ENCODE measurements at regions not wholly inside any gene's neighbourhood (a gene's known extent, or its start where the extent isn't known, plus 50 kb on each side); places are given as distances from the start of the nearest gene placed in this dataset.

DNA sequence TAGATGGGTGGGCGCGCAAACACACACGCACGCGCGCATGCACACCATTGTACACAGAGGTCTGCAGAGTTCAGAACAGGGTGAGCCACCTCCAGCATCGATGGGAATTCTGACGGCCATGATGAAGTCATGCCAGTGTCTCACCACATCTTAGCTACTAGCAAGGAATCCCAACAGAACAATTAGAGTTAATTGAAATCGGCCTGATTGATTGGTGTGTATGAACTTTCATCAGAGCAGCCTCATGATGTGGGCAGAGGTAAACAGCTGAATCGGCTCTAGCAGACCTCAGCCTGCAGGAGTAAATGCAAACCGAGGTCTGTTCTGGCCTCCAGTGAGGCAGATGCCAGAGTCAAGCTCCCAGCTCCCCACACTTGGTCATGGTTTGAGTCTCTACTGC is 200.6 kb downstream of the CBLN1 start:
- no peak for DNase-seq (ENCODE audit: low spot score)
- FAIRE-seq = no peak

DNA sequence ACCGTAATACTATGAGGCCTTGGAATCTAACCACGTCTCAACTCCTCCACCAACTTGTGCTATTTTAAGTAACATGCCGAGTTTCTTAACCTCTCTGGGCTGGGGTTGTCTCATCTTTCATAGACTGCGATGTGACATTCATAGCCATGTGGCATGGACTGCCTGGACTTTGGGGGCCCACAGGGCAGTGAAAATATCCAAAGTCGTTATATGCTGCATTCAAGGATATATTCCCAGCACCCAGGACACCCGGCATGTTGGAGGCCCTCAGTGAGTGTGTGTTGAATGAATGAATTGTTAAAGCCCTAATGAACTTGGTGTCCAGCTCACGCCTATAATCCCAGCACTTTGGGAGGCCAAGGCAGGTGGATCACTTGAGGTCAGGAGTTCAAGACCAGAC is 203.1 kb downstream of the CBLN1 start:
- FAIRE-seq = no peak
- DNase-seq (ENCODE audit: low spot score) = no peak

DNA sequence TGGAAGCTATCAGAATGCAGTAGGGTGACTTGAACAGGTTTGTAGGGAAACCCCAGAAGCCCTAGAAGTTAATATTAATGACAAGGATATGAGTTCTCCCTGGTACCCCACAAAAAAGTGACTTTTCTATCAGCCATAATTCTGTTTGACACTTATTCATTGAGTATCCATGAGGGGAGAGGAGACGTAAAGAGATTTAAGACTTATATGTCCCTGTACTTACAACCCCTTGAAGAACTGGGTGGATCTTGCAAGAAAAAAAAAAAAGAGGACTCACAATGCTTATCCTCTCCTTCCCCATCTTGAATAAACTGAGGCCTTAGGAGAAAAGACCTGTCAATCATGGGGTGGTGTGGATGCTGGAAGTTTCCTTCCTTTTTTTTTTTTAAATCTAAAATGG is 203.5 kb downstream of the CBLN1 start:
- DNase-seq (ENCODE audit: low spot score) = no peak
- FAIRE-seq = no peak

DNA sequence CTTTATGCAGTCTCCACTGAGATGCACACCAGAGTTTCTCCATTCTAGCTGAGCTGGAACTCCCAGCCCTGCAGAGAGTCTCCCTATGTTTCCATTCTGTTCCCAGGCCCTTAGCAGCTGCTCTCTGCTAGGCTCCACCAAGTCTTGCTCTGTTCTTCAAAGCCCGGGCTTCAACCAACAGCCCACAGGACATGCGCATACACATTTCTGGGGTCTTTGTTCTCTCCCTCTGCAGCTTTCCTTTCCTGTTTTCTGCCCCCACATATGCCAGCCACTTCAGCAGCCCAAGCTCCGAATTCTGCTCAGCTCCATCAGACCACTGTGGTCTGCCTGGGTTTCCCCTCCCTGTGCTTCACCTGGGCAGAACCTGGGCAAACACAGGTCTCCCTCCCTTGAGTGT is 205.9 kb downstream of the CBLN1 start:
- DNase-seq (ENCODE audit: low spot score) (no peak), FAIRE-seq (no peak)

DNA sequence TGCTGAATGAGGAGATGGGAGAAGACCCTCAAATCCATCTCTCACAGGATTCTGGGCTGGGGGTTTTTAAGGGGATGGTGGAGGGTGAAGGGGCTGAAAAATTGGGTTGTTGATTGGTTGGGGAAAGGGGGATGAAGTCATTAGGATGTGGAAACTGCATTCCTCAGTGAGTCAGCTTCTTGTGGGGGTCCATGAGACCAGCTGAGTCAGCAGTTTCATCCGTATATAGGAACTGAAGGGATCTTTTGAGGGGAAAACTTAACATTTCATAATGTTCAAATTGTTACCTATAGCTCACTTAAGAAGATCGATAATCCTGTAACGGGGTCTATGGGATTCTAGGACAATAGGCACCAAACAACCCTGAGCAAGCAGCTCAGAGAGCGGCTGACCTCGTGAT is 213.4 kb downstream of the CBLN1 start:
- FAIRE-seq = no peak
- no peak for DNase-seq (ENCODE audit: low spot score)

DNA sequence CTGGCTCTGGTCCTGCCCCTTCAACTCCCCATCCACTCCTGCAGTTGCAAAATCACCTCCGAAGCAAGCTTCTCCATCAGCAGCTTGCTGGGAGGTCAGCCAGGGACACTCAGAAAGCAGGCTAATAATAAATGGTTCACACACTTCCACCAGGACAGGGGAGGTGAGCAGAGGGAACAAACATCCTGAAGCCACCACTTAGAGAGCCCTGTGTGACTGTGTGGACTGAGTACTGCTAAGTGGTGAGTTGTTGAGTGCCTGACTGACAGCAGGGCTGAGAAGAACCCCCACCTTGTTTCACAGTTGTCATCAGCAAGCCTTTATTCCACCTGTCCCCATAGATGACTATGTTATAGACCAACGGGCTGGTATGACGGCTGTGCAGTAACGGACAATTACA is 213.9 kb downstream of the CBLN1 start:
- FAIRE-seq = no peak
- DNase-seq (ENCODE audit: low spot score) = no peak

DNA sequence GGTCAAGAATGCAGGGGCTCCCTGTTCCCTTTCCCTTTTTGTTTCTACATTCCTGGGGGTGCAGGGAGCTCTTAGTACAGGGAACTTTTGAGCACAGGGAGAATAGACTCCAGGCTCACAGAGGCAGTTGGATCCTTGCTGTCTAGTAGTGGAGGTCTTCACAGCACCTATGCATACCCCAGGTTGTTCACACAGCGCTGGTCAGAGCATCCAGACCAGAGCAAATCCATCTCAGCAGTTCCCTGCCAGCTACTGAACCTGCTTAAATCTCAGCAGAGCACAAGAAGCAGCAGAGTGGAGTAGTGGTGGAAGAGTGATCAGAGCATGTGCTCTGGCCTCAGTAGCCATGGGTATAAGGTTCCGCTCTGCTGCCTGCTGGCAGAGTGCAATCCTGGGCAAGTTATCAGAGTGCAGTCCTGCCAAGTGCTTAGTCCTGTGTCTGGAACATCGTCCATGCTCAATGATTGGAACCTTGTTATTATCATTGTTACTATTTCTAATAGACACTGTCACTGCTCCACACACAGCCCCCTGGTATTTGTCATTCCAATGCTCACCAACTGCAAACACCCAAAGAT is 220.4 kb downstream of the CBLN1 start:
- FAIRE-seq (no peak), DNase-seq (ENCODE audit: low spot score) (no peak)

DNA sequence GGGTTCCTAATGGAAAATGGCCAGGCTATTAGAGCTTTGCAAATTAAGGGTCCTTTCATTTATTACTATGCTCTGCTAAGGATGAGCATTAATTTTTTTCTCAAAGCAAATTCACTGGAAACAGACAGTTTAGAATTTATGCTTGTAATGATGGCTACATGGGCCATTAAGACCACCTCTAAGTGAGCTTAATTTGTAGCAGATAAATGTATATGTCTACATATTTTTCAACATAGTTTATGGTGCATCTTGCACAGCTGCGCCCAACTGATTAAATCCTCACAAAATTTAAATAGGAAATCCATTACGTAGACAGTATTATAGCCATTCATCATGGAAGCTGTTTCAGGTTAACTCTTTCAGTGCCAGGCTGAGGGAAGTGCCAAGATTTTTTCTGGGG is 220.9 kb downstream of the CBLN1 start:
- FAIRE-seq (no peak), DNase-seq (ENCODE audit: low spot score) (no peak)

DNA sequence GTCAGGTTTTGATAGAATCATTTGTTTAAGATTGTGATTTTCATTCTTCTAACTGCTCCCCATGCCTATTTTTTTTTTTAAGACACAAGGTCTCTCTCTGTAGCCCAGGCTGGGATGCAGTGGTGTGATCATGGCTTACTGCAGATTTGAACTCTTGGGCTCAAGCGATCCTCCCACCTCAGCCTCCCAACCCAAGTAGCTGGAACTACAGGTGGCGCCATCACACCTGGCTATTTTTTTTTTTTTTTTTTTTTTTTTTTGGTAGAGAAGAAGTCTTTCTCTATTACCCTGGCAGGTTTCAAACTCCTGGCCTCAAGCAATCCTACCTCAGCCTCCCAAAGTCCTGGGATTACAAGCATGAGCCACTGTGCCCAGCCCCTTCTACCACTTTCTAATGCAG is 223.3 kb downstream of the CBLN1 start:
- DNase-seq (ENCODE audit: low spot score) (no peak), FAIRE-seq (no peak)

DNA sequence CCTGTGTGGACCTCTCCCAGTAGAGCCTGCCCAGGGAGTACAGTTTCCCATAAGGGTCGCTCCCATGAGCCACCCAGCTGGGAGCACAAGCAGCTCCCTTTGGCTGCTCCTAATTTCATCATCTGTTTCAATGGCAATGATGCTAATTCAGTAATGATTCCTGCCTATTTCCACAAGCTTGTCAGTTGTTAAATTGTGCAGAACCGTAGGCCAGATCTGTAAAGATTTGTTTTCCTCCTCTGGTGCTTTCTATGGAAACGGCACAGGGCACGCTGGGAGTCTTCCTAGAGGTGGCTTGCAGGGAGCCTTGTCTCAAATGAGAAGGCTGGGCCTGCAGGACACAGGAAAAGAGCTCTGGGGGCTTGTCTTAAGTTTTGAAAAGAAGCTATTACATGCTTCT is 223.7 kb downstream of the CBLN1 start:
- DNase-seq (ENCODE audit: low spot score) (no peak), FAIRE-seq (no peak)

DNA sequence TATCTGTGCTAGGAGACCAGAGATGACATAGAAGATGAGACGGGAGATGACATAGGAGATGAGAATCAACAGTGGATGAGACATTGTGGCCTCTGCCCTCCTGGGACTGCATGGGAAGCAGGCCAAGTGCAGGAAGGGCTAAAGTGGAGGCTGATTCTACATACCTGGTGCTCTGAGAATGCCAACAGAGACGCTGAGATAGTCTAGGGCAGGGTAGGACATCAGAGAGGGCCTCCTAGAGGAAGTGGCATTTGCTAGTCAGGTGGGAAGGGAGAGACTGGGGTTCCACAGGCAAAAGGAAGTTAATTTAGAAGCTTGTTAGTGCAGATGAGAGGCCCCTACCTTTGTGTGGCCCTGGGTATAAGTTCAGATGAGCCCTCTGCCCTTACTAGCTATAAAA is 224.2 kb downstream of the CBLN1 start:
- DNase-seq (ENCODE audit: low spot score) (no peak), FAIRE-seq (no peak)

DNA sequence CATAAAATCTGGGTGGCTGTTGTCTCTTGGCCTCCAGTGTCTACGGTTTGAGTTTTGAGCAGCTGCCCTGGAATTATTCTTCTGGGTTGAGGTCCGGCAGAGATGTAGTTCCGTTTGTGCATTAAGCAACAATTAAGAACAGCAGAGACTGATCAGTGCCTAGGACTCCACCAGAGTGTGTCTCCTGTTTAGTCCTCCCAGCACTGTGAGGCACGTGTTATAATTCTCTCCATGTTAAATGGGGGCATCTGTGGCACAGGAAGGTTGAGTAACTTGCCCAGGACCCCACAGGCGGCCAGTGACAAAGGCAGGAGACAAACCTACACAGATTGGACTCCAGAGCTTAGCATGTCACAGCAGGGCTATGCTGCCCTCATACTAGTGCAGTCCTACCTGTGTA is 225.1 kb downstream of the CBLN1 start:
- DNase-seq (ENCODE audit: low spot score) (no peak), FAIRE-seq (no peak)

DNA sequence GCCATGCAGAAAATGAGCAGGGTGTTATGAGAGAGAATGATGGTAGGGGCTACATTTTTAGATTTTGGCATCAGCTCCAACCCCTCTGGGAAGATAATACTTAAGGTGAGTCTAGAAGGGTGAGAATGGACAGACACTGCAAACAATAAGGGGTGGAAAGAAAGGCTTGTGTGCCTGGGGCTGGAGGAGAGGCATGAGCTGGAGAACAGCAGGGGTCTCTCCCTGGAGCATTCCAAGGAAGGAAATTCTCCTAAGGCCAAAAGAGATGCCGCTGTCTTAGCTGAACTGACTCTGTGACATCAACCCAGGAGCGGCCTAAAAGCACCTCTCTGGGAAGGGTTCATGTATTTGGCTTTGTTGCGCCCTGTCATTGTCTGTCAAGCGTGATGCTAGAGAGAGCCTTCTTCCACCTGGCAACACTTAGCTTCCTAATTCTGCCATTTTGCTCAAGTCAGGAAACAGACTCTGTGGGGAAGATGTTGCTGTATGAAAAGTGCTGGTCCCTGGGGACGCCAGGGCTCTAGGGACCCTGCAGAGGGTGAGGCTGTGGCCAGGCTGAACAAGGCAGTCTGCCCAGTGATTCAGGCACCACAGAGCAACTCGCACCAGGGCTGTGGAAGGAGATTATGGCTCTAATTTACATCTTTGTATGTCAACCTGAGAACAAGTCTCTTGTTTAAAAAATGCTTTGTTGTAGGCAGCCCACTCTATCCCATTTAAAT is 225.7 kb downstream of the CBLN1 start:
- no peak for DNase-seq (ENCODE audit: low spot score)
- no peak for FAIRE-seq

DNA sequence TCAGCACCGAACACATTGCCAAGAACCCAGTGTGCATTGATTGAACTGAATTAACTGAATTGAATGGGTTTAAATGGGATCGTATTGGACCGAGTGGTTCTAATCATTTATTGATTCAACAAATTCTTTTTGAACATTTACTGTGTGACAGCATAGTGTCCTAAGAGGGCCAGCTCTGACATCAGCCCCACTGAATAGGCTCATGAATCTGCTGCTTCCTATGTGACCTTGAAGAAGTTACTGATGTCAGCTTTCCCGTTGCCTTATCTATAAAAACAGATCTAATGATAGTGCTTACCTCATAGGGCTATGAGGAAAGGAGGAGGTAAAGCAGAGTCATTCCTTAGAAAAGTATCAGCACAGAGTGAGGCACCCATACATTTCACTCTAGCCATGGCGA is 226.3 kb downstream of the CBLN1 start:
- FAIRE-seq = no peak
- DNase-seq (ENCODE audit: low spot score) = no peak

DNA sequence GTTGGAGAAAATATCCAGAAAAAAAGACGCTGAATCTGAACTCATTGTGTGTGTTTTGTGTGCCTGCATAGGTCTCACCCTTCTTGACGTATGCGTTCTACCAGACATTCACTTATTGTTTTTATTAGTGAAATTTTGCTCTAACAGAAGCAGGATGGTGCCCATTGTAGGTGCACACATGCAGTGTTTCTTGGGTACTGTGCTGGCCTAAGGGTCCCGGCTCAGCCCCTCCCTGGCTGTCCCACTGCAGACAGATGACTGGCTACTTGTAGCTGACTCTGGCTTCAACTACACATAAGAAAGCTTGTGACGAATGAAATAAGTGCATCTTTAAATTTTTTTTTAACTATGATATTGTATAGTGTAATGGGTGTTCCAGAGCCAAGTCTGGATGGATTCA is 227.0 kb downstream of the CBLN1 start:
- DNase-seq (ENCODE audit: low spot score) (no peak), FAIRE-seq (no peak)

DNA sequence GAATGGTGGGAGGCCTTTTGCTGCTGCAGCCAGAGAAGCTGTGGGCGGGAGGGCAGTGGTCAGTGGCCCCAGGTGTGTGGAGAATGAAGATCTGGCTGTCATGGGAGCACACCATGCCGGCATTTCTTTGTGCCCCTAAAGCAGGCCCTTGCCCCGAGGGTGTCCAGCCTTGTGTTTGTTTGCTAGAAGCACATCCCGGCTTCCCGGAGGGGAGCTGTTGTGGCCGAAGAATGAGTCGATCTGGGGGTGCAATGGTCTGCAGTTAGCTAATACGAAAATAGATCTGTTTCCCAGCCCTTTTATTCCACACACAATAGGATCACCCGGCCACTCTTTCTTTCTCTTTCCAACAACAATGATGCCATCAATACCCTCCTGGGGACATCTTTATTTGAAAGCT is 228.8 kb downstream of the CBLN1 start:
- no peak for FAIRE-seq
- DNase-seq (ENCODE audit: low spot score) = no peak

DNA sequence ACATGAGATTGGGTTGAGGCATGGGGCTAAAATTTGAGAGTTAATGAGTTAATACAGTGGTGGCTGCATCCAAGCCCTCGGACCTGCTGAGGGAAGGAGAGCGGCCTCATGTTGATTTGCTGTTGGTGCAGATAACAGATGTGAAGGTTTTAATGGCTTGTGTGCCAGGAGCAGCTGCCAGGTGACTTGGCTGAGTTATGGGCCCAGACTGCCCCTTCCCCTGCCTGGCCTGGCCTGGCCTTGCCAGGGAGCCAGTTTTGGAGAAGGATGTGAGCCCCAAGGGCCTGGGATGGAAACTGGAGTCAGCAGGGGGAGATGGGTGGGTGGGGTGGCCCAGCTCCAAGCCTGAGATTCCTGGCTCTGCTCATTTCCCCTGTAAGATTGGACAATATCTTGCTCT is 230.1 kb downstream of the CBLN1 start:
- no peak for DNase-seq (ENCODE audit: low spot score)
- FAIRE-seq = no peak

DNA sequence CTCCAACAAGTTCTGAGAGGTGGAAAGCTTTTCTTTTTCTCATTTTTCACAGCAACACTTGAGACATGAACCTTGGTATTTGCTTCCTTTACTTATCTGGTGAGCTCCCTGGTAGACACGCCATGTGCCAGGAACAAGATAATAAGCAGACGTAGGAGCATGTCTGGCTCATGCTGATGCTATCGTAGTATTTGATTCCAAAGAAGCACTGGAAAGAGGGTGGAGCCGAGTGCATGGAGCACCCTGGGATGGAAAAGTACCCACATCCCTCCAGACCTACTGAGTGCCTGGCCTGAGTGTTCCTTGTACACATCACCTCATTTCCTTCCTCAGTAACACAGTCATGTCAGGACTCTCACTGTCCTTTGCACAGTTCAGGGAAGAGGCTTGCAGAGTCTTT is 231.0 kb downstream of the CBLN1 start:
- FAIRE-seq (no peak), DNase-seq (ENCODE audit: low spot score) (no peak)

DNA sequence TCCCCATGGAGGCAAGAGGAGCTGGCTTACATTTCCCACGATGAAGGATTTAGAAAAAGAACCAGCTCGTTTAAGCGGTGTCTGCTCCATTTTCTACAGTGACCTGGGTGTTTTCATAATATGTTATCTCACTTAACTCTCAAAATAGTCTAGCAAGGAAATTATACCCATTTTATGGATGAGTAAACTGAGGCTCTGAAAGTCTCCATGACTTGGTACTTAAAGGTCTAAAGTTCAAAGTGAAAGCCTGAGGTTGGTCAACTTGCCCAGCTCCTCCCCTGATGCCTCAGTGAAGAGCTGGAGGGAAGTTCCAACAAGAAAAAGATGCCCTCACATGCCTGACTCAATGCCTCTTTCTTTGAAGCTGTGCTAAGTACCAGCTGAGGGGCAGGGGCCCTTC is 232.0 kb downstream of the CBLN1 start:
- FAIRE-seq = no peak
- no peak for DNase-seq (ENCODE audit: low spot score)

DNA sequence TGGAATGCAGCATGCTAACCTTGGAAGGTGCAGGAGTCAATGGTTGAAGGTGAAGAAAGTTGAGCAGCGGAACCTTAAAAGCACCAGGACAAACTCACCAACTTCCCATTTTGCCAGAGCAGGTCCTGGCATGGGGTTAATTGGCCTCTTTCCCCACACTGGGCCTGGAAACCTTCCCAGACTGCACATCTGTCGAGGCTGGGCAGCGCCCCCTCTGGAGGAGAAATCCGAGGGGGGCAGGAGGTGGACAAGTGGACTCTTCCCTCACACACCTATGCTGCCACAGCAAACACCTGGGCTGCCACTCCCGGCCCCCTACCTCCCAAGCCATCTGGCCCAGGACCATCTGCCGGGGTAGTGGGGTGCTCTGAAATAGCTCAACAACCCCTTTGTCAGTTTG is 232.4 kb downstream of the CBLN1 start:
- FAIRE-seq = no peak
- no peak for DNase-seq (ENCODE audit: low spot score)

DNA sequence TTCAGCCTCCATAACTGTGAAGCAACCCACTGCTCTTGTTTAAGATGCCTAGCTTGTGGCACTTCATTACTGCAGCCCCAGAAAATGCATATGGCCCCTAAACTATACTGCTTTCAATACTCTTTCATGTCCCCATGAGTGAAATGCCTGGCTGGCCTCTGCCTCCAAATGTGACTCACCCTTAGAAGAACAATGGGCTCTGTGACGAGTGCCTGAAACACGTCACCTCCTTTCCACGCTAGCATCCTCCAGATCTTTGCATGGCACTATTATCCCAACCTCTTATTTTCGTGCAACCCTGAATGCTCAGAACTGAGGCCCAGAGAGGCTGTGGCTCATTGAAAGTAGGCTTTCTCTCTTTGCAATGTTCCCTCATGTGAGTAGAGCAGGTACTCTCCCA is 233.1 kb downstream of the CBLN1 start:
- no peak for DNase-seq (ENCODE audit: low spot score)
- FAIRE-seq = no peak

DNA sequence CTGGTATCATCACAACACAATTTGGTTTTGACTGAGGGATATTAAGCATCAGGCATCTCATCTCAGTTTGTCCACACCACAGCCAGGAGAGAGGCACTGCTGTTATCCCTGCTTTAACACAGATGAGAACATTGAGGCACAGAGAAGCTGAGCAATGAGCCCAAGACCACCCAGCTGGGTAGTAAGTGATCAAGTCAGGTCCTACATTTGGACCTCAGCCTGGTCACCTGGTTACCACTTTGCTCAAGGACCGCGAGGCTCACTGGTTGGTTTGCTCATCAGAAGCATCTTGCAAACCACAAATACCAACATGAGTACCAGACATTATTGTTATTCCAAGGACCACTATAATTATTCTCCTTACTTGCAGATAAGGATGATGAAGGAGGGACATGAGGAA is 245.5 kb downstream of the CBLN1 start:
- FAIRE-seq = no peak

DNA sequence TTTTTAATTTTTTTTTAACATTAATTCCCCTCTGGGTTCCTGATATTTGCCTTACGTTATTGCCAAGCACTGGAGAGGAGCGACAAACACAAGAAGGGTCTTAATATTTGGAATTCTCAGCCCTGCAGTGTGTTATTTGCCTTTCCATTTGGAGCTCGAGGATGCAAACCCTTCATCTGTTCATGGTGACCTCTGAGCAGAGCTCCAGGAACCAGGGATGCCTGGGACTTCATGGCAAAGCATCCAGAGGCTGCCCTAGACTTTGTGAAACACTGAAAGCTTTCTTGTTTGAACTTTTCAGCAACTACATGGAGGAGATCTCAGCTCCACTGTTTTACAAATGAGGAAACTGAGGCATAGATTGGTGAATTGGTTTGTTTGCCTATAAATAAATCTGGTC is 254.2 kb downstream of the CBLN1 start:
- DNase-seq (ENCODE audit: low spot score) (no peak), FAIRE-seq (no peak)

More for the DNA sequence above, 245.5 kb downstream of the CBLN1 start:
- no peak for DNase-seq (ENCODE audit: low spot score)

All from RCC 7860 (cell line).